ENCODE measurements at regions not wholly inside any gene's neighbourhood (a gene's known extent, or its start where the extent isn't known, plus 50 kb on each side); places are given as distances from the start of the nearest gene placed in this dataset.
"Not testable (repeated sequence)": the region's sequence is repeated elsewhere in the genome, so short reads cannot be mapped to it uniquely, and the experiment has no call there.

GRCh38 chr2:220748875-220749479 is 823.1 kb downstream of the EPHA4 start:
- no peak overlapping the region for H3K27ac Mint-ChIP-seq
- DNase-seq (ENCODE audit: low spot score in 2 of 2), result no peak
- H3K36me3 Mint-ChIP-seq, result no peaks in the 10 kb centered on the region
- no peak for ATAC-seq
- peaks cover 3 to 4% of the 10 kb centered on the region in 2 donors for H3K9me3 Mint-ChIP-seq

- H3K27ac Mint-ChIP-seq, result no peak overlapping the region
- peaks cover 3 to 8% of the 10 kb centered on the region in 2 donors for H3K9me3 Mint-ChIP-seq
- DNase-seq (ENCODE audit: low spot score in 2 of 2), result no peak
- ATAC-seq, result no peak
- H3K36me3 Mint-ChIP-seq, result no peaks in the 10 kb centered on the region
These were observed 818.6 kb downstream of the EPHA4 start for GRCh38 chr2:220753486-220753885.

DNA sequence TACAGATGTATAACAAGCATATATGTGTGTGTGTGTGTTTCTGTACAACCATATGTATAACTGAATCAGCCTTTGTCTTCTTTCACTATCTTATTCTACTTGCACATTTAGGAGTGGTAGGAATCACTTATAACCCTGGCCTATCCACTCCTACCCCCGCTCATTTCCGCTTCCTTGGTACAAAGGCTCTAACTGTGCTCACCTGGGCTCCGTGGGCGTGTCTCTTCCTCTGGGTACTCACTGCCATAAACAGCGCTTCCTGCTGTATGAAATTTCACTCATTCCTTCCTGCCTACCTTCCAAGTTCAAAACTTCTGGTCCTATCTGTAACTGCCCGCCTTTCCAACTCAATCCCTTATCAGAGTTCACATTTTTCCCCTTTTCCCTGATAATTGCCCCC is 815.5 kb downstream of the EPHA4 start:
- H3K9me3 Mint-ChIP-seq, result peaks cover 0 to 8% of the 10 kb centered on the region in 2 donors
- no peak overlapping the region for H3K27ac Mint-ChIP-seq
- H3K36me3 Mint-ChIP-seq, result no peaks in the 10 kb centered on the region
- DNase-seq (ENCODE audit: low spot score in 2 of 2), result no peak
- no peak for ATAC-seq

- H3K36me3 Mint-ChIP-seq; DNase-seq (ENCODE audit: low spot score in 2 of 2); H3K27ac Mint-ChIP-seq; ATAC-seq: not testable (repeated sequence)
- peaks cover 0 to 12% of the 10 kb centered on the region in 2 donors for H3K9me3 Mint-ChIP-seq
These were observed 813.7 kb downstream of the EPHA4 start for GRCh38 chr2:220758376-220758775.

- H3K9me3 Mint-ChIP-seq, result peaks cover 0 to 7% of the 10 kb centered on the region in 2 donors
- no peak overlapping the region for H3K27ac Mint-ChIP-seq
- no peak for DNase-seq (ENCODE audit: low spot score in 2 of 2)
- H3K36me3 Mint-ChIP-seq, result no peaks in the 10 kb centered on the region
- ATAC-seq, result no peak
These were observed 807.9 kb downstream of the EPHA4 start for GRCh38 chr2:220764171-220764570.

DNA sequence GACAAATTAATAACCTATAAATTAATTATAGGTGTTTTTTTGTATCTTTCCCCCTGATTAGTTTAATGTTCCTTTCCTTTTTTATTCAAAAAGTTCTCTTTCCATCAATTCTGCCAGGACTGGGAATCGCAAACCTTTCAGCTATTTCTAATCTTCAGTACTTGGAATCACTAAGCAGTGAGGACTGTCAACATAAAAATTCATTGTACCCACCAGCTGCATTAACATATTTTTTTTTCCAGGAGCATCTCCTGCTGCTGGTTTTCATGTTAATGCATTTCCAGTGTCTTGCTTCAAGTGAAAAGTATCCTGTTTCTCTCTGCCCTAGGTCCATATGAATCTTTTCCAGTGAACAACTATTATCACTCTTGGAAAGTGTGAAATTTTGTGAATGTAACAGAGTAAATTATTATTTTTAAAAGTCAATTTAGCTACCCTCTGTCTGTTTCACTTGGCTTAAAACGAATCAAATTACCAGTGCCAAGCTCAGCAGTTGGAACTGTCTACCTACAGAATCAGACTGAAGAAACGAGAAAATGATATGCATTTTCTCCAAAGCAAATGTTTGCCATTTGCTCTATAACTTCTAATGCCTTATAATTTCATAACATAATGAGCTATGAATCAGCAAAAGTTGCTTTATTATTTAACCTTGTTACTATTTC is 804.4 kb downstream of the EPHA4 start:
- H3K27ac Mint-ChIP-seq, result no peak overlapping the region
- no peaks in the 10 kb centered on the region for H3K9me3 Mint-ChIP-seq
- ATAC-seq (no peak), DNase-seq (ENCODE audit: low spot score in 2 of 2) (no peak)
- no peaks in the 10 kb centered on the region for H3K36me3 Mint-ChIP-seq

DNA sequence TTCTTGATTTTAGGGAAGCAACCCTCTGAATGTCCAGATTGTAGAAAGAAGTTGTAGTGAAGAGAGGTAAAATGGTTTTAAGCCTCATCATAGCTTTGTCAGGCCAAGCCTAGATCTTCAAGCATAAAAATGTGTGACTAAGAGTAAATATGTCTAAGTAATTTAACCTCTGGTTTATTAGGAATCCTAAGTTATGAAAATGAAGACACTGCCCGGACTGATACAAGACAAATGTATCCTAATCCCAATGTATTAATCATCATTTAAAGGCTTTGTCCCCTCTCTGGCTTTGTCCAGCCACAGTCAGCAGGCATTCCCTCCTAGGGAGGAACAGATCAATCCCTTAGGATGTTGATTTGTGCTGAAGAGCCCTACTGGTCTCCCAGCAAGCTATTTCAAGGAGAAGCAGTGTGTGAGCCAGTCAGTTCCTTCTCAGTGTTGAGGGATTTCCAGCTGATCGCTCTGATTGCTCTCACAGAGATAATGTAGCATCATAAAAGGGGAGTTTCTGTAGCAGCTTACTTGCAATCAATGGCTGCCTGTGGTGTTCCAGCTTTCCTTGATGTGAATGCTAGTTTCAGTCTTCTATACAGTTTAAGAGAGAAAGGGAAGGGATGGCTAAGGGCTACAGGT is 796.1 kb downstream of the EPHA4 start:
- ATAC-seq (no peak), DNase-seq (ENCODE audit: low spot score in 2 of 2) (no peak)
- Mint-ChIP-seq H3K9me3 (peaks cover 0 to 11% of the 10 kb centered on the region in 2 donors), H3K27ac (no peak overlapping the region), H3K36me3 (no peaks in the 10 kb centered on the region)

- not testable (repeated sequence) for H3K27ac Mint-ChIP-seq; H3K9me3 Mint-ChIP-seq; ATAC-seq; DNase-seq (ENCODE audit: low spot score in 2 of 2); H3K36me3 Mint-ChIP-seq
These were observed 793.0 kb downstream of the EPHA4 start for GRCh38 chr2:220779076-220779475.

DNA sequence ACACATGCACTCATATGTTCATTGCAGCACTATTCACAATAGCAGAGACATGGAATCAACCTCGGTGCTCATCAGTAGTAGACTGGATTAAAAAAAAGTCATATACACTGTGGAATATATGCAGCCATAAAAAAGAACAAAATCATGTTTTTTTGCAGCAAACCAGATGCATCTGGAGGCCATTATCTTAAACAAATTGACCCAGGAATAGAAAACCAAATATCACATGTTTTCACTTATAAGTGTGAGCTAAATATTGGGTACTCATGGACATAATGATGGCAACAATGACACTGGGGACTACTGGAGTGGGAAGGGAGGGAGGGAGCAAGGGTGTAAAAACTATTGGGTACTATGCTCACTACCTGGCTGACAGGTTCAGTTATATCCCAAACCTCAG is 792.6 kb downstream of the EPHA4 start:
- Mint-ChIP-seq H3K9me3 (peaks cover 0 to 7% of the 10 kb centered on the region in 2 donors), H3K36me3 (no peaks in the 10 kb centered on the region), H3K27ac (no peak overlapping the region)
- ATAC-seq, result no peak
- no peak for DNase-seq (ENCODE audit: low spot score in 2 of 2)

- DNase-seq (ENCODE audit: low spot score in 2 of 2) (no peak), ATAC-seq (no peak)
- Mint-ChIP-seq H3K36me3 (no peaks in the 10 kb centered on the region), H3K9me3 (peaks cover 0 to 7% of the 10 kb centered on the region in 2 donors), H3K27ac (no peak overlapping the region)
These were observed 792.2 kb downstream of the EPHA4 start for GRCh38 chr2:220779931-220780330.

DNA sequence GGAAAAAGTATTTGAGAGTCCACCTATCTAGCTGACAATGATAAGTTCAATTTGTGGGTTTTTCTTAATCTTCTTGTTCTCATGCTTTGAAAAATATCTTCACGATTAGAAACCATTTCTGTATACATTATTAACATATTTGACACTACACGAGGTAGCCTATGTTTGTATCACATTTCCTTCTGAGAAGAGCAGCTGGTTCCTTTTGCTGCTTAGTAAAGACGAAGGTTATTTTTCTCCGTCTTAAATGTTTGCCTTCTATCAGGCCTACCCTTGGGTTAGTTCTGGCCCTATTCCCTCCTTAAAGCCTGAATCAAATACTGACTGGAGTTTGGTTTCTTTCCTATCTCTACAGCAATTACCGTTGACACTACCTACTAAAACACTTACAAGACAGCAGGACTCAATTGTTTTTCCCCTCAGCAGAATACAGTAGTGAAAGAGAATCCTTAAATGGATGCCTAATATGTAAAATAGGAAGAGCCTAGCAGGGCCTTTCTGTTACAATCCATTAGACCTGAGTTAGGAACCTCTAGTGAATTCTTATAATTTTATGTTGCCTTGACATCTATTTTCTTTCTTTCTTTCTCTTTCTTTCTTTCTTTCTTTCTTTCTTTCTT is 790.4 kb downstream of the EPHA4 start:
- Mint-ChIP-seq H3K27ac (no peak overlapping the region), H3K36me3 (no peaks in the 10 kb centered on the region), H3K9me3 (peaks cover 0 to 19% of the 10 kb centered on the region in 2 donors)
- DNase-seq (ENCODE audit: low spot score in 2 of 2) (no peak), ATAC-seq (no peak)

- Mint-ChIP-seq H3K36me3 (no peaks in the 10 kb centered on the region), H3K9me3 (peaks cover 0 to 20% of the 10 kb centered on the region in 2 donors), H3K27ac (no peak overlapping the region)
- DNase-seq (ENCODE audit: low spot score in 2 of 2) (no peak), ATAC-seq (no peak)
These were observed 789.4 kb downstream of the EPHA4 start for GRCh38 chr2:220782609-220783113.

DNA sequence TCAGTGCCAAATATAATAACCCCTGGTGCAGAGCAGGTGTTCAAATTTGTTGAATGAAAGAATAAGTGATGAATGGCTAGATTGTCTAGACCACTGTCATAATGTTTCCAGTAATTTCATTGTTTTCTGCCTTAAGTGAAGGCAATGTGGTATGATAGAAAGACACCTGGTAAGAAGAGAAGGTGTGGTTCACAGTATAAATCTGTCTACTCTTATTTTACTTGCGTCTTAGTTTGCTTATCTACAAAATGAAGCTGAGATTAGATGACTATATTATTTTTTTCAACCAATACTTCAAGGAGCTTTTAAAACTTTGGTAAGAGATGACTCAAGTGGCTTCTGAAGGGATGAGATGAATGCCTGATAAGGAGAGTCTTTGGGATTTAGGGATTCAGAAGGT is 788.4 kb downstream of the EPHA4 start:
- ATAC-seq (no peak), DNase-seq (ENCODE audit: low spot score in 2 of 2) (no peak)
- Mint-ChIP-seq H3K9me3 (peaks cover 0 to 16% of the 10 kb centered on the region in 2 donors), H3K27ac (no peak overlapping the region), H3K36me3 (no peaks in the 10 kb centered on the region)

- Mint-ChIP-seq H3K36me3 (no peaks in the 10 kb centered on the region), H3K27ac (no peak overlapping the region), H3K9me3 (peaks cover 4 to 27% of the 10 kb centered on the region in 2 donors)
- DNase-seq (ENCODE audit: low spot score in 2 of 2), result no peak
- ATAC-seq, result no peak
These were observed 786.9 kb downstream of the EPHA4 start for GRCh38 chr2:220785178-220785577.

DNA sequence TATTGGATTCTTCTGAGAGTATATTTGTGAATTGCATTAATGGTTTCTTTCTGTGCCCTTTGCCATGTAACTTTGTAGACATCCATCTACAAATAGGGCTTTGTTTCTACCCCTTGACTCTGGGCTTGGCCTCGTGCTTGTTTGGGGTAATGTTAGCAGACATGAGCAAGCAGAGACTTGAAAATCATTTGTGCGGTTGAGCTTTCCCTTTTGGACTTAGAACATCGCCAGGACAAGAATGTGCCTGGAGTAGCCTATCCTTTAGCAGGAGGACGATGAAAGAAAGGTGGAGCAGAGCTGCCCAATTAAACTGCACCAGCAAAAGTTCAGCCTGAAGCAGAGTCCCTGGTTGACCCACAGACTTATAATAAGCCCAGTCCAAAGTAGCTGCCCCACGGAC is 785.9 kb downstream of the EPHA4 start:
- ATAC-seq (no peak), DNase-seq (ENCODE audit: low spot score in 2 of 2) (no peak)
- no peak overlapping the region for H3K27ac Mint-ChIP-seq
- peaks cover 4 to 27% of the 10 kb centered on the region in 2 donors for H3K9me3 Mint-ChIP-seq
- no peaks in the 10 kb centered on the region for H3K36me3 Mint-ChIP-seq

- Mint-ChIP-seq H3K36me3 (no peaks in the 10 kb centered on the region), H3K9me3 (peaks cover 4 to 27% of the 10 kb centered on the region in 2 donors)
These were observed 784.9 kb downstream of the EPHA4 start for GRCh38 chr2:220787251-220787650.

GRCh38 chr2:220789961-220790360 is 782.1 kb downstream of the EPHA4 start:
- DNase-seq (ENCODE audit: low spot score in 2 of 2) (no peak), ATAC-seq (no peak)
- Mint-ChIP-seq H3K9me3 (peaks cover 4 to 30% of the 10 kb centered on the region in 2 donors), H3K27ac (no peak overlapping the region), H3K36me3 (no peaks in the 10 kb centered on the region)

More at GRCh38 chr2:220787251-220787650, 784.9 kb downstream of the EPHA4 start:
- no peak overlapping the region for H3K27ac Mint-ChIP-seq
- ATAC-seq, result no peak
- no peak for DNase-seq (ENCODE audit: low spot score in 2 of 2)

Data from activated naive CD4-positive, alpha-beta T cell treated with anti-CD3 and anti-CD28 coated beads, Interleukin-2, amount 50 U/mL, for 72 hours (primary cell).